ENCODE measurements at regions not wholly inside any gene's neighbourhood (a gene's known extent, or its start where the extent isn't known, plus 50 kb on each side); places are given as distances from the start of the nearest gene placed in this dataset.

DNA sequence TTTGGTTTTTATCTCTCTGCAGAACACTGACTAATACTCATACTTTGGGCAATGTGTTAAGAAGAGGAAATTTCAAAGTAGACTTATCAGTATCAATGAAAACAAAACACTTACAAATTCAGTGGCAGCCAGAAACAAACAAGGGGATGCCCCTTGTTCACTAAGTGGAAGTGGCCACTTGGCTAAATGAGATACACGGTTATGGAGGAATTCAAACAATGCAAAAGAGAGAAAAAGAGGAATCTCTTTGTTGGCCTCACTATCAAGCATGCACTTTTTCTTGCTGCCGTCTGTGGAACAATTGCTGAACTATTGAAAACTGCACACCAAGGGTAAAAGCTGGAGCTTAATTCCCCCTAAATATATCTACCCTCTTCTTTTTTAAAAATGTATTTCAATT lies 2044.9 kb upstream of the CDH6 start:
- TF ChIP-seq, protein P1, sequence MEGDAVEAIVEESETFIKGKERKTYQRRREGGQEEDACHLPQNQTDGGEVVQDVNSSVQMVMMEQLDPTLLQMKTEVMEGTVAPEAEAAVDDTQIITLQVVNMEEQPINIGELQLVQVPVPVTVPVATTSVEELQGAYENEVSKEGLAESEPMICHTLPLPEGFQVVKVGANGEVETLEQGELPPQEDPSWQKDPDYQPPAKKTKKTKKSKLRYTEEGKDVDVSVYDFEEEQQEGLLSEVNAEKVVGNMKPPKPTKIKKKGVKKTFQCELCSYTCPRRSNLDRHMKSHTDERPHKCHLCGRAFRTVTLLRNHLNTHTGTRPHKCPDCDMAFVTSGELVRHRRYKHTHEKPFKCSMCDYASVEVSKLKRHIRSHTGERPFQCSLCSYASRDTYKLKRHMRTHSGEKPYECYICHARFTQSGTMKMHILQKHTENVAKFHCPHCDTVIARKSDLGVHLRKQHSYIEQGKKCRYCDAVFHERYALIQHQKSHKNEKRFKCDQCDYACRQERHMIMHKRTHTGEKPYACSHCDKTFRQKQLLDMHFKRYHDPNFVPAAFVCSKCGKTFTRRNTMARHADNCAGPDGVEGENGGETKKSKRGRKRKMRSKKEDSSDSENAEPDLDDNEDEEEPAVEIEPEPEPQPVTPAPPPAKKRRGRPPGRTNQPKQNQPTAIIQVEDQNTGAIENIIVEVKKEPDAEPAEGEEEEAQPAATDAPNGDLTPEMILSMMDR (IDR thresholded peaks at IDR 0.05; ENCODE audit: insufficient read depth, low read length) = no peak
- TF ChIP-seq REST (IDR thresholded peaks at IDR 0.05; ENCODE audit: insufficient replicate concordance, low read depth) (no peak), POLR2AphosphoS5 (IDR thresholded peaks at IDR 0.05; ENCODE audit: low read depth) (no peak), SPI1 (IDR thresholded peaks at IDR 0.05; ENCODE audit: borderline replicate concordance, low read depth) (no peak), GABPA (IDR thresholded peaks at IDR 0.05; ENCODE audit: low read depth) (no peak)

Measured in HL-60 (cell line).